ENCODE measurements at regions not wholly inside any gene's neighbourhood (a gene's known extent, or its start where the extent isn't known, plus 50 kb on each side); places are given as distances from the start of the nearest gene placed in this dataset.

DNA sequence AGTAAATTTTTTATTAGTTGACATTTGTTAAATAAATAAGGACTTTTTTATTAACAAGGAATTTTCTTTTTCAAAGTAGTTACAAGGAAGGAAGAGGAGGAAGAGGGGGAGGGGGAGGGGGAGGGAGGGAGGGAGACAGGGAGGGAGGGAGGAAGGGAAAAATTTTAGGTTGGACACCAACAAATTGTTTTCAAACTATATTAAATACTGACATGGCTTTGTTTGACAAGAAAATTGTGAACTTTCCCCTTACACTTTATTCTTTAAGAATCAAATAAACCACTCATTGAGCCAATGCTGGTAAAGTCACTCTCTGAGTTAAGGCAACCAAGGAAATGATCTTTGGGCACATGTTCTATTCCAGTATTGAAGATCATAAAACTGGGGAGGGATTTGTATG lies 115.7 kb upstream of the PPP2R3A start:
- TF ChIP-seq, protein P1, sequence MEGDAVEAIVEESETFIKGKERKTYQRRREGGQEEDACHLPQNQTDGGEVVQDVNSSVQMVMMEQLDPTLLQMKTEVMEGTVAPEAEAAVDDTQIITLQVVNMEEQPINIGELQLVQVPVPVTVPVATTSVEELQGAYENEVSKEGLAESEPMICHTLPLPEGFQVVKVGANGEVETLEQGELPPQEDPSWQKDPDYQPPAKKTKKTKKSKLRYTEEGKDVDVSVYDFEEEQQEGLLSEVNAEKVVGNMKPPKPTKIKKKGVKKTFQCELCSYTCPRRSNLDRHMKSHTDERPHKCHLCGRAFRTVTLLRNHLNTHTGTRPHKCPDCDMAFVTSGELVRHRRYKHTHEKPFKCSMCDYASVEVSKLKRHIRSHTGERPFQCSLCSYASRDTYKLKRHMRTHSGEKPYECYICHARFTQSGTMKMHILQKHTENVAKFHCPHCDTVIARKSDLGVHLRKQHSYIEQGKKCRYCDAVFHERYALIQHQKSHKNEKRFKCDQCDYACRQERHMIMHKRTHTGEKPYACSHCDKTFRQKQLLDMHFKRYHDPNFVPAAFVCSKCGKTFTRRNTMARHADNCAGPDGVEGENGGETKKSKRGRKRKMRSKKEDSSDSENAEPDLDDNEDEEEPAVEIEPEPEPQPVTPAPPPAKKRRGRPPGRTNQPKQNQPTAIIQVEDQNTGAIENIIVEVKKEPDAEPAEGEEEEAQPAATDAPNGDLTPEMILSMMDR (conservative IDR thresholded peaks at IDR 0.05; ENCODE audit: low read length): no peak
- TF ChIP-seq EZH2phosphoT487 (IDR thresholded peaks at IDR 0.05; ENCODE audit: borderline replicate concordance, low read depth, low read length): no peak

Measured in OCI-LY7 (cell line).